ENCODE measurements at regions not wholly inside any gene's neighbourhood (a gene's known extent, or its start where the extent isn't known, plus 50 kb on each side); places are given as distances from the start of the nearest gene placed in this dataset.

DNA sequence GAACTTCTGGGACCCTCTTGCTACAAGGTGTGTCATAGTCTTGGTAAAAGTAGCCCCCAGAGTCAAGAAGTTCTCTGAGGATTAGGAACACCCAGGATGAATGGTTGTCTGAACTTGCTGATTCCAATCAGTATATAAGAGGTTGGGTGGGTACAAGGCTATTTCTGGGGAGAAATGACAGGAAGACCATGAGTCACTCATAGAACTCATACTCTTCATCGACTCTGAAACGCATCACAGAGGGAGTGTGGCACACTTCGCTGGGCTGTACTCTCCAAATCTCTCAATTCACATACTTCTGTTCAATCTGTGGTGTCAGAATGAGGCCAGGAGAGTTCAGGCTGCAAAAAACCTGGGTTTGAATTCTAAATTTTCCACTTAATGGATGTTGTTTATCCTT lies 193.2 kb upstream of the LEF1 start:
- TF ChIP-seq, protein P1, sequence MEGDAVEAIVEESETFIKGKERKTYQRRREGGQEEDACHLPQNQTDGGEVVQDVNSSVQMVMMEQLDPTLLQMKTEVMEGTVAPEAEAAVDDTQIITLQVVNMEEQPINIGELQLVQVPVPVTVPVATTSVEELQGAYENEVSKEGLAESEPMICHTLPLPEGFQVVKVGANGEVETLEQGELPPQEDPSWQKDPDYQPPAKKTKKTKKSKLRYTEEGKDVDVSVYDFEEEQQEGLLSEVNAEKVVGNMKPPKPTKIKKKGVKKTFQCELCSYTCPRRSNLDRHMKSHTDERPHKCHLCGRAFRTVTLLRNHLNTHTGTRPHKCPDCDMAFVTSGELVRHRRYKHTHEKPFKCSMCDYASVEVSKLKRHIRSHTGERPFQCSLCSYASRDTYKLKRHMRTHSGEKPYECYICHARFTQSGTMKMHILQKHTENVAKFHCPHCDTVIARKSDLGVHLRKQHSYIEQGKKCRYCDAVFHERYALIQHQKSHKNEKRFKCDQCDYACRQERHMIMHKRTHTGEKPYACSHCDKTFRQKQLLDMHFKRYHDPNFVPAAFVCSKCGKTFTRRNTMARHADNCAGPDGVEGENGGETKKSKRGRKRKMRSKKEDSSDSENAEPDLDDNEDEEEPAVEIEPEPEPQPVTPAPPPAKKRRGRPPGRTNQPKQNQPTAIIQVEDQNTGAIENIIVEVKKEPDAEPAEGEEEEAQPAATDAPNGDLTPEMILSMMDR (IDR thresholded peaks at IDR 0.05; ENCODE audit: insufficient read depth, low read length, severe bottlenecking) = no peak
- no peak for FAIRE-seq

DNA sequence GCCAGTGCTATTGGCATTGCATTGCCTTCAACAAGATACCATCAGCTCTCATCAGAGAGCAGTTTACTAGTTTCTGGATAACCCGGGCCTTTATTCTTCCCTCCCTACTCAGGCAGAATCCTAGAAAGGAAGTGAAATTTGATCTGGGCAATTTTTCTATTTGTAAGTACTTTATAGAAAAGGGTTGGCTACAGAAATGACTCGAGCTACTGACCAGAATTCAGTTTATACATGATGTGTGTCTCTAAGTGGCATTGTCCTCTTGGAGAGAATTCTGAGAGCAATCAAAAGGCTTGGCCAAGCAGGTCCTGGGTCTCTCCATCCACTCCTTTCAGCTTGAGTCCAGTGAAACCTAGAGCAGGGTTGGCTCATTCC lies 192.7 kb upstream of the LEF1 start:
- TF ChIP-seq, protein P1 (IDR thresholded peaks at IDR 0.05; ENCODE audit: insufficient read depth, low read length, severe bottlenecking) = no peak
- no peak for FAIRE-seq
- no peaks in the 10 kb centered on the region for H3K36me3 ChIP-seq (ENCODE audit: control insufficient read depth, insufficient read depth, low read length)
- H3K27me3 ChIP-seq (ENCODE audit: control insufficient read depth, insufficient read depth, low read length) = no peaks in the 10 kb centered on the region
- DNase-seq (ENCODE audit: low read depth) = no peak
- no peak overlapping the region for H3K4me3 ChIP-seq (ENCODE audit: low read depth, low read length)

More for the DNA sequence above, 193.2 kb upstream of the LEF1 start:
- Histone ChIP-seq H3K27me3 (ENCODE audit: control insufficient read depth, insufficient read depth, low read length) (no peaks in the 10 kb centered on the region), H3K36me3 (ENCODE audit: control insufficient read depth, insufficient read depth, low read length) (no peaks in the 10 kb centered on the region), H3K4me3 (ENCODE audit: low read depth, low read length) (no peak overlapping the region)
- no peak for DNase-seq (ENCODE audit: low read depth)

DNA sequence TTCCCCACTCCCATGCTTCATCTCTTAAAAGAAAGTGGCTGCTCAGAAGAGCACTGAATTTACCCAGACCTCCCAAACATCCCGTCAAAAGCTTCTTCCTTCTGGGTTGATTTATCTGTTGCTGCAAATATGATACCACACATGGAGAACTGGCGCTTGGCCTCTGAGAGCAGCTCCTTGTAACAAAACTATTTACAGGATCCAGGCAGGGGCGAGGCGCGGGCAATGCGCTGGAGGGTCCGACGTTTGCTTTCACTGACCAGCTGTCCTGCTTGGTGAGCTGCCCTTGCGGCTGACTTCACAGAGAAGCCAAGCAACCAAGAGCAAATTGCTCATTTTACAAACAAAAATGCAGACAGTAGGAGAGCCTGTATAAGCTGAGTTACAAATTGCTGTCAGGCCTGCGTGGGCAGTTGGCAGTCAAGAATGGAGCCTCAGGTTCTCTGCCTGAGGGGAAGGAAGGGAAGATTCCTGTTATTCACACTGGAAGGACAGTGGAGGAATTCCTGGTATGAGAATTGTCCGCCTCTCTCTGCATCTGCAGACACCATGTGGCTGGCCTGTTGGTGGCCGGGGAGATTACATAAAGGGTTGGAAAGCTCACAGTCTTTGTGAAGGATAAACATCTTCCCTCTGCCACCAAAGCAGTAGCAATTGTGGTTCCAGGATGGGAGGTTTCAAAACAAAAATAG lies 192.2 kb upstream of the LEF1 start:
- H3K27me3 ChIP-seq (ENCODE audit: control insufficient read depth, insufficient read depth, low read length) = no peaks in the 10 kb centered on the region
- no peaks in the 10 kb centered on the region for H3K36me3 ChIP-seq (ENCODE audit: control insufficient read depth, insufficient read depth, low read length)
- no peak overlapping the region for H3K4me3 ChIP-seq (ENCODE audit: low read depth, low read length)
- TF ChIP-seq, protein P1 (IDR thresholded peaks at IDR 0.05; ENCODE audit: insufficient read depth, low read length, severe bottlenecking) = no peak
- DNase-seq (ENCODE audit: low read depth) = peak; percentile 10
- FAIRE-seq = no peak

DNA sequence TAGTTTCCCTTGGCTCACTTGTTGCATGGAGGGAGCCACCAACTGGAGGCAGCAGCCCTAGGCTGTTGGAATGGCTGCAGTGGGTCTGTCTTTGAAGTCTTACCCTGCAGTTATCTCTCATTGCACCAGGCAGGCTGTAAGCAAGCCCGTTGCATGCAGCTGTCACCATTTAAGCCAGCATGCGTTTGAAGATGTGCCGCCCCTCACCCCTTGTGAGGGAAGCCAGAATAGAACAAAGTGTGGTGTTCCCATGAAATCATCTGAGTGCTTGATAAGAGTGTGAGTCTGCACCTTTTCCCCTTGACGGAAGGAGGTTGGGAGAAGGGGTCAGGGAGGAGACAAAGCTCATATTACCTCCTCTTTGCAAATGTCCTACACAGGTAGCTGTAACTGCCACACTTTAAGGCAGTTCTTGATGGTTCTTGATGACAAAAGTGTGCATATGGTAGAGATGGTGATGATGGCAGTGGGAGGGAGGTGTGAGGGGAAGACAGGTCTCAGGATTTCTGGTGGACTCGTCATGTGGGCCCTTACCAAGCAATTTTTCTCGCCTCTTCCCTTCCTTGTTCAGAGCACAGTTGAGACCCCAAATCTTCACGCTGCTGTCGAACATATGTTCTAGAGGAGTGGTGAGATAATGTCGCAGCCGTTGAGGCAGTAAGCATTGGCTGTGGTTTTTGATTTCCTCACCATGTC lies 191.4 kb upstream of the LEF1 start:
- peaks cover under 1% of the 10 kb centered on the region for H3K27me3 ChIP-seq (ENCODE audit: control insufficient read depth, insufficient read depth, low read length)
- H3K36me3 ChIP-seq (ENCODE audit: control insufficient read depth, insufficient read depth, low read length) = no peaks in the 10 kb centered on the region
- H3K4me3 ChIP-seq (ENCODE audit: low read depth, low read length) = no peak overlapping the region
- TF ChIP-seq, protein P1 (IDR thresholded peaks at IDR 0.05; ENCODE audit: insufficient read depth, low read length, severe bottlenecking) = no peak
- no peak for DNase-seq (ENCODE audit: low read depth)
- FAIRE-seq = no peak

DNA sequence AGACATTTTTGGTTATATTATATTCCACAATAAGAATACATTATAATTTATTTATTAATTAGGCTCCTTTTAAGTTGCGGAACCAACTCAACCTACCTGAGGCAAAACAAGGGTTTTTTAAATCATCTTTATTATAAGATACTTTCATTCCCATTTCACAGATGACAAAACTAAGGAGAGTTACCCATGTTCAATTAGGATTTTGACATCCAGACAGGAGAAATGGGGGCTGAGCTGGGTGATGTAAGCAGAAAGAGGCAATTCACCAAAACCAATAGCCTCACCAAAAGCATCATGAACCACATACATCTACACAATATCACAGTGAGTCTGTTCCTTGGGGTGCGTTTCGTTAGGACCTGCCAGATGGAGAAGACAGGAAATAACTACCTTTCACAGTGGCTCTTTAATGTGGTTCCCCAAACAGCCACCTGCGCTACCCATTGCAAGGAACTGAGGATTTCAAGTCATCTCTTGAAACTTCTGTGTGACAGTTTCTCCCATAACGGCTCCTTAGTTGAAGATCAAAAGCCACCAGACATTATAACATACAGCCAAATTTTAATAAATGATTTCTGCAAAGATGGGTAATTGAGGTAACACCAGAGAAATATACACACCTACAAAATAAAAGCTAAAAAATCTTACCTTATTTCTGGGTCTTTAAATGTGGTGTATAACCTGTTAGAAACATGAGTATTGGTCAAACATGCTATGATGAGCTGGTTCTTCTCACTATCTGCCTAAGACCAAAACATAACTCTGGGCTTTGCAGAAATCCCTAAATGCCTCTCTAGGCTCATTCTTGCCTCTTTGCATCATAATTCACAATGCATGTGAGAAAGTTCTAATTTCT lies 190.6 kb upstream of the LEF1 start:
- no peak for FAIRE-seq
- H3K36me3 ChIP-seq (ENCODE audit: control insufficient read depth, insufficient read depth, low read length) = no peaks in the 10 kb centered on the region
- TF ChIP-seq, protein P1 (IDR thresholded peaks at IDR 0.05; ENCODE audit: insufficient read depth, low read length, severe bottlenecking) = no peak
- no peak for DNase-seq (ENCODE audit: low read depth)
- H3K27me3 ChIP-seq (ENCODE audit: control insufficient read depth, insufficient read depth, low read length) = peaks cover 1% of the 10 kb centered on the region
- H3K4me3 ChIP-seq (ENCODE audit: low read depth, low read length) = no peak overlapping the region
